ENCODE measurements at regions not wholly inside any gene's neighbourhood (a gene's known extent, or its start where the extent isn't known, plus 50 kb on each side); places are given as distances from the start of the nearest gene placed in this dataset.

- TF ChIP-seq CTCF (IDR thresholded peaks at IDR 0.05) (no peak), POLR2AphosphoS5 (IDR thresholded peaks at IDR 0.05) (no peak), POLR2A (IDR thresholded peaks at IDR 0.05) (no peak)
Measured at GRCh38 chr10:3631701-3632330, 153.2 kb downstream of the KLF6 start.

Data from transverse colon (tissue), 4 donors.